GM12892 (cell line): ENCODE measurements at regions not wholly inside any gene's neighbourhood (a gene's known extent, or its start where the extent isn't known, plus 50 kb on each side); places are given as distances from the start of the nearest gene placed in this dataset.
"Not testable (repeated sequence)": the region's sequence is repeated elsewhere in the genome, so short reads cannot be mapped to it uniquely, and the experiment has no call there.

Source experiments
- DNase-seq: peaks from one replicate; pipeline ENCODE4 v3.0.0; 2011; ENCODE audit not compliant: insufficient read length
- FAIRE-seq: peaks from 2 replicates; lab custom pipeline; 2011; peaks lifted over from hg19 to GRCh38; lab: Jason Lieb, UNC
- POLR2A ChIP-seq: IDR thresholded peaks from 2 replicates; pipeline ENCODE4 v1.6.1; 2011; ENCODE audit warnings: low read depth, low read length, control low read depth
- POLR2AphosphoS5 ChIP-seq: IDR thresholded peaks from 2 replicates; pipeline ENCODE4 v1.6.1; 2011; ENCODE audit warnings: low read depth, low read length, control low read depth
- TAF1 ChIP-seq: IDR thresholded peaks from 2 replicates; pipeline ENCODE4 v1.6.1; 2011; ENCODE audit warnings: low read depth, mild to moderate bottlenecking, control low read depth, low read length, borderline replicate concordance

DNA sequence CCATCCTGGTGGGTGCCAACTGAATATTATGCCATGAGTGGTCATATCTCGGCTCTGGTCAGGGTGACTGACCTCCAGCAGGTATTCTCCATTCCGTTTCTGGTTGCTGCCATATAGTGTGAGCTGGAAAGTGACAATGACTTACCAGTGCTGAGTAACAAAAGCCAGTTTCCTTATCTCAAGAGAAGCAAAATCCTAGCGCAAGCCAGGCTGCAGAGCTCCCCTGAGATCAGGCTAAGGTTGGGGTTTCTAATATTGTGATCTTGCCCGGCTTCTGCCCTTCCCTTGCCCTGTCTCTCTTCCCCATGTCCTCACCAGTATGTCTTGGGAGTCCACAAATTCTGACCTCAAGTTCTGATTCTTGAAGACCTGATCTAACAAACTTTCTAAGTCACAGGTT is 271.3 kb upstream of the SPTLC3 start:
- no peak for FAIRE-seq
- TF ChIP-seq POLR2A (no peak), POLR2AphosphoS5 (no peak), TAF1 (no peak)
- DNase-seq = no peak

DNA sequence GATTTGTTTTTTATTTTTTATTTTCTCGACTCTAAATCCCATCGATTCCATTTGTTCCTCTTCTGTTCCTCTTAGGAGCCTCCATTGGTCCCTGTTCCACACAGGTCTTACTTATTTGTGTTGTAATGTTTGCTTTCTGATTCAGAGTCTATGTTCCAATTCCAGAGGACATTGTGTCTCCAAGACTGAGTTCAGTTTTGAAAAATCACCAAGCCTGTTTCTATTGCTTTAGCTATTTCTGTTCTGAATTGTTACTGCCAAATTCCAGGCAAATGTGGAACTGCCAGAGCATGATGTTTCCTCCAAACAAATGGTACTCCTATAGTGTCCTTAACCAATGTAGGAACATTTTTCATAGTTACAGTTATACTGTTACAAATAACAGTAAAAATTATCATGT is 270.9 kb upstream of the SPTLC3 start:
- TF ChIP-seq POLR2AphosphoS5 (no peak), POLR2A (no peak), TAF1 (no peak)
- DNase-seq (no peak), FAIRE-seq (no peak)

DNA sequence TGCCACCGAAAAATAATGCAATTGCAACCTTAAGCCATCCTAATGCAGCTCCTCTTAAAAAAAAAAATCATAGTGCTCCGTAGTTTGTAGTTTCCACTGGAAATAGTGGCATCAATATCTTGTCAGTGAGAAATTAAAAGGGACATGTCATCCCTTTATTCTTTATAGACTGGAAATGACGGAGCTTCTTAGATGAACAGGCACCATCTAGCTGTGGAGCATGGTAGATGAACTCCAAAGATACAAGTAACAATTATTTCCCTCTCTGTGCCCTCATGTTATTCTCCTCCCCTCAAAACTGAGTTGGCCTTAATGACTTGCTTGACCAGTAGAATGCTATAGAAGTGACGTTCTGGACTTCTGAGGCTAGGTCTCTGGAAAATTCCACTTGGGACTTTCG is 268.1 kb upstream of the SPTLC3 start:
- no peak for FAIRE-seq
- no peak for DNase-seq
- TF ChIP-seq POLR2A = no peak

DNA sequence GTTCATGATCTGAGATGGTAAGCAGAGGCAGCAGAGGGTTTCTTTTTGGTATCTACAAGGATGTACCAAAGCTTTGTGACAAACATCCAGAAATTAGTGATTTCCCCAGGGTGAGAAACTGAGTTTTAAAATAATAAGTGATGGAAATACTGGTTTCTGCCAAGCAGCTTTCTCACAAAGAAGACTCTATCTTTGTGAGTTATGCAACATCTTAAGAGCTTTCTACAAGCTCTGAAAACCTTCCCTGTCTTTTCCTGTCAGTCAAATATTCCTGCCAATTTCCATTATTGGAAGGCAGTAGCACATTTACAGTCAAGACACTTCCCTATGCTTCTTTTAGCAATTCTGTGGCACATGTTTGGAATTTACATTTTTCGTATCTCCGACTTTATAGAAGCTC is 264.7 kb upstream of the SPTLC3 start:
- TF ChIP-seq POLR2AphosphoS5 (no peak), TAF1 (no peak)
- DNase-seq = no peak
- FAIRE-seq = no peak

DNA sequence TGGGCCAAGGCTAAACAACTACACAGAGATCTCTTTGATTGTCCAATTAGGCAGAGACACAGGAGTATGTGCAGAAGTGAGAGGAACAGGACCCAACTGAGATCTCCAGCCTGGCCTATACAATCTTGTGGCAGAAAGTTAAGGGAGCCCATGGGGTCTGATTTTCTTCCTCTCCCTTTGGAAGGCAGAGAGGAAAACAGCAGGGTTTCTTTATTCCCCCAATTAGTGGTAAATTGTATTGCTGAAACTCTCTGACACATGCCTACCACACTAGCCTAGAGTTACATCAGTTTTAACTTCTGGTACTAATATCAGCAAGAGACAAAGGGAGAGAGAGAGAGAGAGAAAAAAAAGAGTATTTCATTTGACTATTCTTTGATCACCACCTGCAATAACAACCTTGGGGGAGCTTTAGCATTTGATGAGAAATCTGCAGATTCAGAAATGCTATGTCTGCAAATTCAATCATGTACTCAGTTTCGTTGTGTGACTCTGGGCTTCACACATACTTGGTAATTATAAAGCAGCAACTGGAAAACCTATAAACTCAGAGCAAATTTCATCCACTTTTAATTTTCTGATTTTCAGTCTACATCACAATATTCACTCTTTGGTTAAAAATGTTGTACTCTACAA is 260.3 kb upstream of the SPTLC3 start:
- TF ChIP-seq POLR2AphosphoS5 (no peak), TAF1 (no peak)
- FAIRE-seq = no peak
- no peak for DNase-seq

DNA sequence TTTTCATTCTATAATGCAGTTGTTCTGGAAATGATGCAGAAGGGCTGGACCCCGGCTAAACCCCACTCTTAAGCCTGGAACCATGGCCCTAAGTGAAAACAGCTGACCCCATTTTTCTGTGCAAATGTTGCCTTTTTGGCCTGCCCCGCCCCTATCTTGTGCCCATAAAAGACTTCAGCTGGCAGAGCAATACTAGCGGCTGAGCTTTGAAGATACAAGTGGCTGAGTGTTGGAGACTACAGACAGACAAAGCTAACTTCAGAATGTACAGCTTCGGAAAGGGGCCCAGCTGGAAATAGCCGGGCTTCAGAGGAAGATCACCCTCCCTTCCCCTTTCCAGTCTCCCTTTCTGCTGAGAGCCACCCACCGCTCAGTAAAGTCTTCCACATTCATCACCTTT is 258.6 kb upstream of the SPTLC3 start:
- DNase-seq (no peak), FAIRE-seq (no peak)
- TF ChIP-seq POLR2AphosphoS5 = no peak
- no peak for TF ChIP-seq TAF1
- no peak for TF ChIP-seq POLR2A

DNA sequence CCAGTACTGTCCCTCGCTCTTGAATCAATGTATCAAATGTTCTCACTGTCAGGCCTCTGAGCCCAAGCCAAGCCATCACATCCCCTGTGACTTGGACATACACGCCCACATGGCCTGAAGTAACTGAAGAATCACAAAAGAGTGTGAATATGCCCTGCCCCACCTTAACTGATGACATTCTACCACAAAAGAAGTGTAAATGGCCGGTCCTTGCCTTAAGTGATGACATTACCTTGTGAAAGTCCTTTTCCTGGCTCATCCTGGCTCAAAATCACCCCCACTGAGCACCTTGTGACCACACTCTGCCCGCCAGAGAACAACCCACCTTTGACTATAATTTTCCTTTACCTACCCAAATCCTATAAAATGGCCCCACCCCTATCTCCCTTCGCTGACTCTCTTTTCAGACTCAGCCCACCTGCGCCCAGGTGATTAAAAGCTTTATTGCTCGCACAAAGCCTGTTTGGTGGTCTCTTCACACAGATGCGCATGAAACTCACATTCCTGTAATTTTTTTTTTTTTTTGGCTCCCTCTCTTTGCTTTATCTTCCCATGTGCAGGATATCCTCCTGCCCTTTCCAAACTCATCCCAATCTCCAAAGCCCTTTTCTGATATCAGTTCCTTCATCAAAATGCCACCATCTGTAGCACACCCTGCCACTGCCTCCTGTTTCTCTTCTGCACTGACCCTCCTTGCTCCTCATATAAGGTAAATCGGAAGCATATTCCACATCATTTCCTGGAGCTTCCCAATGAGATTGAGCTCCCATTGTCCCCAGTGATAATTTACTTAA is 255.7 kb upstream of the SPTLC3 start:
- not testable (repeated sequence) for FAIRE-seq

DNA sequence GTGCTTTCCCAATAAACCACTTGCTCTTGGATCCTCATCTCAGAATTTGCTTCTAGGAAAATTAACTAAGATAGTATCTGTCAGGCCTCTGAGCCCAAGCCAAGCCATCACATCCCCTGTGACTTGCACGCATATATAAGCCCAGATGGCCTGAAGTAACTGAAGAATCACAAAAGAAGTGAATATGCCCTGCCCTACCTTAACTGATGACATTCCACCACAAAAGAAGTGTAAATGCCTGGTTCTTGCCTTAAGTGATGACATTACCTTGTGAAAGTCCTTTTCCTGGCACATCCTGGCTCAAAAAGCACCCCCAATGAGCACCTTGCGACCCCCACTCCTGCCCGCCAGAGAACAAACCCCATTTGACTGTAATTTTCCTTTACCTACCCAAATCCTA is 255.0 kb upstream of the SPTLC3 start:
- FAIRE-seq, DNase-seq: not testable (repeated sequence)

More for the DNA sequence above, 255.7 kb upstream of the SPTLC3 start:
- not testable (repeated sequence) for DNase-seq

DNA sequence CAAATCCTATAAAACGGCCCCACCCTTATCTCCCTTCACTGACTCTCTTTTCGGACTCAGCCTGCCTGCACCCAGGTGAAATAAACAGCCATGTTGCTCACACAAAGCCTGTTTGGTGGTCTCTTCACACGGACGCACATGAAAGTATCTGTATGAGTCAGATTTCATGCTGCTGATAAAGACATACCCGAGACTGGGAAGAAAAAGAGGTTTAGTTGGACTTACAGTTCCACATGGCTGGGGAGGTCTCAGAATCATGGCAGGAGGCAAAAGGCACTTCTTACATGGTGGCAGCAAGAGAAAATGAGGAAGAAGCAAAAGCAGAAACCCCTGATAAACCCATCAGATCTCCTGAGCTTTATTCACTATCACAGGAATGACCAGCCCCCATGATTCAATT is 249.3 kb upstream of the SPTLC3 start:
- not testable (repeated sequence) for DNase-seq, FAIRE-seq

DNA sequence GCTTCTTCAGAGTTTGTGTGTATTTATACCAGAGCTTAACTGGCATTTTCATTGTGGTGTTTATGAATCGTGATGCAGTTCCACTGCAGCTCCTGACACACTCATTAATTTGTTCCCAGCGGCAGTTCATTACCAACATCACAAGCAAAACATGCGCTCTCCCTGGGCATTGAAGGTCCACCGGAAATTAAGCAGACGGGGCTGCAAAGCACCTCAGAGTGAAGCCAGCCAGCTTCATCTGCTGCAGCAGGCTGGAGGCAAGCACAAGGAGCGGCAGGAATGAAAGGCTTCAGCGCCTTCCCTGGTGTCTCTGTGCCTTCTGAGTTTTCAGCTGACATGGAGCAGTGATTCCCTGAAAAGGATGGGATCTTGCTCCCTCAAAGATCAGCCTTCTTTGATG is 246.0 kb upstream of the SPTLC3 start:
- TF ChIP-seq POLR2A (no peak), POLR2AphosphoS5 (no peak), TAF1 (no peak)
- DNase-seq (no peak), FAIRE-seq (no peak)

DNA sequence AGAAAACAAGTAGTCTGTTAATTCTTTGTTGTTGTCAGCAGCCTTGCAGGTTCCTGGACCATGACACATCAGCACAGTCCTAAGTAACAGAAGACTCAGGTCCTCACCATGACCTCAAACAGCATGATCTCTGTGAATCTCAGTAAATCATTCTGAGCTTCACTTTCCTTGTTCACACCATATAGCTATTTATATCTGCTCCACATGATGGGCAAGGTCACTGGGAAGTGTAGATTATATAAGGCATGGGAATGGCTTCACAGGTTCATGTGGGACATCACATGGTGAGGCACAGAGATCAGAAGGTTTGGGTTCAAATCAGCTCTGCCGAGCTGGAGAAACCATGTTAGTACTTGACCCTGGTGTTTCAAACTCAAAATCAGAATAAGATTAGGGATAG is 245.4 kb upstream of the SPTLC3 start:
- no peak for TF ChIP-seq TAF1
- TF ChIP-seq POLR2AphosphoS5 = no peak
- TF ChIP-seq POLR2A = no peak
- DNase-seq = no peak
- no peak for FAIRE-seq

DNA sequence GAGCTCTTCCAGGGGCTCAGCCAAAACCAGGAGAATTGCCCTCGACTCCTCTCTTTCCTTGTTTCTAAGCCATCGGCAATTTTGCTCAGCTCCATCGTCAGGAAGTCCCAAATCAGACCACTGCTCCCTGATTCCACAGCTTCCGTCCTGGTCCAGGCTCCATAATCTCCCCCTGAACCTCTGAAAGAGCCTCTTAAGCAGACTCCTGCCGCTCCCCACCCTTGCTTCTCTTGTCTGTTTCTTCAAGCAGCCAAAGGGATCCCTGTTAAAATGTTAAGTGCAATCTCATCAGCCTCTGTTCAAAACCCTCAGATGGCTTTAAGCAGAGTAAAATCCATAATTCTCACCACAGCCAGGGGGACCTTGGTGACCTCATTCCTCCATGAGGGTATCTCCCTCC is 244.7 kb upstream of the SPTLC3 start:
- DNase-seq (no peak), FAIRE-seq (no peak)
- TF ChIP-seq POLR2A (no peak), POLR2AphosphoS5 (no peak), TAF1 (no peak)

DNA sequence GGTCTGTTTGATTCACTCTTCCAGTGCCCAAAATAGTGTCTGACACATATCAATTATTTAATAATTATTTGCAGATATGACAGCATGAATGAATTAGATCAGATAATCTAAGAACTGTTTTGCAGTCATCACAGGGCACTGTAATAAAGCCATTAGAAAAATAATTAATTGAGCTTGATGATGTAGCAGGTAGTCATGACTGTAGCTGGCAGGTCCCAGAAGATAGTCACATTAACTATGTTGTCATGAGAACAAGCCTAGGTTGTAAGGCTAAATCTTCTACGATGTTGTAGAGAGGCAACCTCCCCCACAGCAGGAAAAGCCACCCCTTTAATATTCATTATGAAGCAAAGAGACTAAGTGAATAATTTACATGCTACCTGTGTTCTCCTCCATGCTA is 243.9 kb upstream of the SPTLC3 start:
- no peak for FAIRE-seq
- TF ChIP-seq POLR2A = no peak
- no peak for TF ChIP-seq POLR2AphosphoS5
- TF ChIP-seq TAF1 = no peak
- no peak for DNase-seq
